ENCODE measurements at regions not wholly inside any gene's neighbourhood (a gene's known extent, or its start where the extent isn't known, plus 50 kb on each side); places are given as distances from the start of the nearest gene placed in this dataset.

GRCh38 chr13:107866032-107866940 lies 349.1 kb downstream of the LIG4 start:
- TF ChIP-seq EZH2phosphoT487 (conservative IDR thresholded peaks at IDR 0.05; ENCODE audit: low read length): no peak
- no peak for TF ChIP-seq CTCF (IDR thresholded peaks at IDR 0.05; ENCODE audit: insufficient read depth, low read length, poor library complexity, severe bottlenecking)

Data from SU-DHL-6 (cell line).